Erythroblast (primary cell): ENCODE measurements at regions not wholly inside any gene's neighbourhood (a gene's known extent, or its start where the extent isn't known, plus 50 kb on each side); places are given as distances from the start of the nearest gene placed in this dataset.

Experiments
- DNase-seq, 2 experiments: peaks; one replicate each; lab custom pipeline; 2025; lab: John Stamatoyannopoulos, UW
- GATA1 ChIP-seq: IDR thresholded peaks from 2 replicates; pipeline ENCODE4 v1.6.1; 2011; ENCODE audit warnings: low read depth, mild to moderate bottlenecking, control low read depth, low read length, moderate library complexity
- POLR2A ChIP-seq: IDR thresholded peaks from 2 replicates; pipeline ENCODE4 v1.6.1; 2011; ENCODE audit warnings: mild to moderate bottlenecking, low read length

DNA sequence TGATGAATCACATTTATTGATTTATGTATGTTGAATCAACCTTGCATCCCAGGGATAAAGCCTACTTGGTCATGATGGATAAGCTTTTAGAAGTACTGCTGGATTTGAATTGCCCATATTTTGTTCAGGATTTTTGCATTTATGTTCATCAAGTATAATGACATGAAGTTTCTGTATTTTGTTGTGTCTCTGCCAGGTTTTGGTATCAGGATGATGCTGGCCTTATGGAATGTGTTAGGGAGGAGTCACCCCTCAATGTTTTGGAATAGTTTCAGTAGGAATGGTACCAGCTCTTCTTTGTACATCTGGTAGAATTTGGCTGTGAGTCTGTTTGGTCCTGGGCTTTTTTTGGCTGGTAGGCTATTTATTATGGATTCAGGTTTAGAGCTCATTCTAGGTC lies 1643.1 kb upstream of the B3GALT2 start:
- TF ChIP-seq GATA1 (no peak), POLR2A (no peak)
- DNase-seq, result no peak

DNA sequence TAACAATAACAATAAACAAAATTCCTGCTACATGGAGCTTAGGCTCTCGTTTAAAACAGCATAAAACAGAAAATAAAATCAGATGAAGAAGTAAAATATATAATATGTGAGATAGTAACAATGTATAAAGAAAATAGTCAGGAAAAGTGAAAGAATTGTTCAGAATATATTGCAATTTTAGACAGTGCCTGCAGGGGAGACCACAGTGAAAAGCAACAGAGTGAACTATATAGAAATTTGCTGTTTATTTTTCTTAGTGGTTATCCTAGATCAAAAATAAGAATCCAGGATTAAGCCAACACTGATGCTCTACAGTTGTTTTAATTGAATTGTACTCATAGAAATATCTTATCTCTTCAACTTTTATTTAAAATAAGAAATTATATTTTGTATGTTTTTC lies 1639.0 kb upstream of the B3GALT2 start:
- DNase-seq, result no peak
- no peak for TF ChIP-seq POLR2A
- TF ChIP-seq GATA1, result no peak

DNA sequence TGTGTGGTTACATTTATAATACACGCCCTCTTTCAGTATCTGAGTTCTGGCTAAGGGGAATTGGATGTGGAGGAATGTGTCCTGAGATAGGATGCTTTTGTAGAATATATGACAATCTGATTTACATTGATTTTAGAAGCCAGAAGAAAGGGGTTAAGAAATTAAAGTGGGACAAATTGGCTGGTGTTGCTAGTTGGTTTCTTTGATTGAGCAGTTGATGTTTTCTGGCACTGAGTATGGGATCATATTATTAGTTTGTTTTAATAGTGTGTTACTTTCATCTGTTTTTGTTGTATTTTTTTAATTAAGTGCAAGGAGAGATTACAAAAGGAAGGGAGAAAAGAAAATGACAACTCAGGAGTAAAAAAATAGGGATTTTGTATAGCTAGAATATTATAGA lies 1634.7 kb upstream of the B3GALT2 start:
- DNase-seq, result no peak
- TF ChIP-seq GATA1, result no peak
- TF ChIP-seq POLR2A, result no peak

DNA sequence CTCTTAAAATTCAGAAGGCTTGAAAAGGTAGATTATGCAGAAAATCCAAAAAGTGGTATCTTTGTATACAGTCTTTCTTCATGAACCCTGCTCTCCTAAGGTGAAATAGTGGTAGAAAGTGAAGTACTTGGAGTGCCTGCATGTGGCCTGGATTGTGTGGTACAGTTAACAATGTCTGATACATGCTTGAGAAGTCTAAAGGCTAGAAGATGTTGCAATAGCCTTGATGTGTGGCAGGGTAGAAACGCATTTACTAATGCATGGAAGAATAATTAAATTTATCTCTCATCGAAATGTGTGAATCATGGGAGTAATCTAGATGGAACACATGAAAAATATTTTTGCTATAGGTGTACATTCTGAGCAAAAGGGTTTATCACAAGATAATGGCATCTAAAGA lies 1632.3 kb upstream of the B3GALT2 start:
- DNase-seq, result no peak
- TF ChIP-seq POLR2A (no peak), GATA1 (no peak)

DNA sequence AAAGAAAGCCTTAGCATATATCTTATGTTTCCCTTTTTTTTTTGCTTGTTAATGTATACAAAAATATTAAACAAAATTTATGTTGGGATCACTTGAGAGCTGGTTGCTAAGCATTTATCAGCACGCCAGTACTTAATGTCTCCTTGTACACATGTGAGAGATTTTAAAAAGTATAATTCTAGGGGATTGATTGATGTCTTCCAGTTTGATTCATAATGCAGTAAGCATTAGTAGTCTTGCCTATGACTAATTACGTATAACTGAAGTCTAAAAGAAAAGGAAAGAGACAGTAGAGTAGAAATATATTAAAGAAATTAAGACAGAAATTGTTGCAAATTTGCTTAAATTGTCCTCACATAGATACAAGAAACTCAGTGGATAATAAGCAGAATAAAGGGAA lies 1630.4 kb upstream of the B3GALT2 start:
- no peak for TF ChIP-seq GATA1
- TF ChIP-seq POLR2A, result no peak

DNA sequence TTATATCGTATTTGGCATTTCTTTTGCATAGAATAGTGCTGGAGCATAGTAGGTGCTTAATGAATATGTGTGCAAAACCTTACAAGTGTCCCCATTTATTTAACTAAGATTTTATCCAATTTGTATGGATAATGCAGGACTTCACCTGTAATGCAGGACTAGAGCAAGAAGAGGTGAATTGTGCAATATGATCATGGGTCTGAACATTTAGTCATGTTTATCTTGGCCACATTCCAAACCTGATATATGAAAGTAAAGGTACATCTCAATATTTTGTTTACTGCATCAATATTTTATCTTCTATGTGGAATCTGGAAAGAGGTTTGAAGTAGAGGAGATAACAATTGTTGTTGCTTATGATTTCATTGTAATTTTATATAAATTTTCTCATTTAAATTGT lies 1626.7 kb upstream of the B3GALT2 start:
- no peak for DNase-seq
- no peak for TF ChIP-seq POLR2A
- no peak for TF ChIP-seq GATA1

More for the DNA sequence above, 1630.4 kb upstream of the B3GALT2 start:
- DNase-seq, result no peak

DNA sequence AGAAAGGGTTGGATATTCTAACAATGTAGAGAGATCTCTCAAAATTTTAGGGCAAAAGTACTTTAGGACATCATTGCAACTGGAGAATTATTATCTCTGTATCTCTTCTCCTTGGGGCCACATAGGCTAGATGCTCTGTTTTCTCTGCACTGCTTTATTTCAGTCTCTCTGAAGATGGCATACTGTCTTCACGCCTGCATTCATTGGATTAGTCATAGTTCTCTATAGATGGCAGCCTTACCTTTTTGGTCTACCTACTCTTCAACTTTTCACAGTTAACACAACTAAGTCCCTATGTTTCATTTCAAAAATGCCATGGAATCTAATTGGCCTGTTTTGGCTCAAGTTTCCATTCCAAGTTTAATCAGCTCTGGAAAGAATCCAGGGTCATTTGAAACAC lies 1623.3 kb upstream of the B3GALT2 start:
- no peak for TF ChIP-seq POLR2A
- no peak for TF ChIP-seq GATA1
- DNase-seq, result no peak

DNA sequence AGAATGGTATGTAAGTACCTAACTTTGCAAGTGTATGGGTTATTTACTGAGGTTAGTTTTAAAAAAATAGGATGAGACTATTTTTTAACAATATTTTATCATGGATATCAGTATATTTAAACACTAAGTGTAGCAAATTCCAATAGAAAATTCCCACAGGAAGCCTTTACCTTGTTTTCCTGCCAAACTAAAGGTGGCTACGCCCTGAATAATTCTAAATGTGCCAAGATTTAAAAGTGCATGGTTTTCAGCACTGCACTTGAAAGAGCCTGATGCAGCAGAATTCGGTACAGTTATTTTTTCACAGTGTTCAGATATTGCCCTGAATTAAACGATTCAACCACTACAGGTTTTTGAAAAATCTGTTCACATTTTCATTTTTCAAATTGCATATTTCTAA lies 1622.8 kb upstream of the B3GALT2 start:
- TF ChIP-seq GATA1, result no peak
- TF ChIP-seq POLR2A, result no peak
- no peak for DNase-seq

DNA sequence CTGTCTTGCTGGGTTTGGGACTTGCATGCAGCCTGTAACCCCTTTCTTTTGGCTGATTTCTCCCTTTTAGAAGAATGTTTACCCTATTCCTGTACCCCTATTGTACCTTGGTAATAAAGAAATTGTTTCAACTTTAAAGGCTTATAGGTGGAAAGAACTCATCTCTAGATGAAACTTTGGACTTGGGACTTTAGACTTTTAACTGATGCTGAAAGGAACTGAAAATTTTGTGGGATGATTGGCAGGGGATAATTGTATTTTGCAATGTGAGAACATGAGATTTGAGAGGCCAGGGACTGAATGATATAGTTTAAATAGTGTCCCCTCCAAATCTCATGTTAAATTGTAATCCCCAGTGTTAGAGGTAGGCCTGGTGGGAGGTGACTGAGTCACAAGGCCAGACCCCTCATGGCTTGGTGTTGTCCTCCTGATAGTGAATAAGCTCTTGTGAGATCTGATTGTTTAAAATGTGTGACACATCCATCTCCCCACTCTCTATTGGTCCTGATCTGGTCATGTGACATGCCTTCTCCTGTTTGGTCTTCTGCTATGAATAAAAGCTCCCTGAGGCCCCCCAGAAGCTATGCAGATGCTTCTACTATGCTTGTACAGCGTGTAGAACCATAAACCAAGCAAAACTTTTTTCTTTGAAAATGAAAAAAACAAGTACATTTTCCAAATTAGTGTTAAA lies 1621.3 kb upstream of the B3GALT2 start:
- TF ChIP-seq POLR2A, result no peak
- no peak for TF ChIP-seq GATA1
- DNase-seq, result no peak

DNA sequence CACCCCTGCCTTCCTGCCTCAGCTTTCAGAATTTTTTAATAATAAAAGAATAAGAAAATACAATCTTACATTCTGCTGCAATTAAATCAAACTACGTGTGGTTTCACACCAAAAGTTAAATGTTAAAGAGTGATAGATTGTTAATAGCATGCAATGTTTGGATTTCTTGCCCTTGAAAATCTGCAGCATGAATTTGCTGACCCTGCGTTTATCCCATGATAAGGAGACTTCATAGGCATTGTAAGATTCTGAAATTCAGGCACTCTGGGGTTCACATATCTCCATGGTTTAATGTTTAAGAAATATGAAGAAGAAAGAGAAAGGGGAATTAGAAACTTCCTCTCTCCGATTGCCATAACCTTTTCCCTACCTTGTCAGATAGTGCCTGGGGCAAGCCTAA lies 1616.2 kb upstream of the B3GALT2 start:
- no peak for DNase-seq
- no peak for TF ChIP-seq GATA1
- no peak for TF ChIP-seq POLR2A

DNA sequence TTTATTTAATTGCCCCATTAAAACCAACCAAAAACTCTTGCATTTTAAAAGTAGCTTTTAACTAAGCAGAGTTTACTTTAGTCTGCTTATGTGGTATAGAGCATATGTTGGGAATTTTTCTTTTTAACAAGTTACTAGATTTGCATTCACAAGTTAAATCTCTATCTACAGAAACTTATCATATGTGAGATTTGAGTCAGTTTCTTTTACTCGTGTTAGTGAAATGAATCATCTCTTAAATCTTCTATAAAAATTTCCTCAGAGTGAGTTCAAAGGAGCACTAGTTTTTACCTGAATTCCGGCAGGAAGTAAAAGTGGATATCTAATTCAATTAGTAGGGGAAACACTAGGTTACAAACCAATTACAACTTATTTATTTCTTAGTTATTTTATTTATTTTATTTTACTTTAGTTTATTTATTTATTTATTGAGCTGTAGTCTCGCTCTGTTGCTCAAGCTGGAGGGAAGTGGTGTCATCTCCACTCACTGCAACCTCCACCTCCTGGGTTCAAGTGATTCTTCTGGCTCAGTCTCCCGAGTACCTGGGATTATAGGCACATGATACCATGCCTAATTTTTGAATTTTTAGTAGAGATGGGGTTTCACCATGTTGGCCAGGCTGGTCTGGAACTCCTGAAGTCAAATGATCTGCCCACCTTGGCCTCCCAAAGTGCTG lies 1609.6 kb upstream of the B3GALT2 start:
- TF ChIP-seq POLR2A (no peak), GATA1 (no peak)
- DNase-seq, result no peak

DNA sequence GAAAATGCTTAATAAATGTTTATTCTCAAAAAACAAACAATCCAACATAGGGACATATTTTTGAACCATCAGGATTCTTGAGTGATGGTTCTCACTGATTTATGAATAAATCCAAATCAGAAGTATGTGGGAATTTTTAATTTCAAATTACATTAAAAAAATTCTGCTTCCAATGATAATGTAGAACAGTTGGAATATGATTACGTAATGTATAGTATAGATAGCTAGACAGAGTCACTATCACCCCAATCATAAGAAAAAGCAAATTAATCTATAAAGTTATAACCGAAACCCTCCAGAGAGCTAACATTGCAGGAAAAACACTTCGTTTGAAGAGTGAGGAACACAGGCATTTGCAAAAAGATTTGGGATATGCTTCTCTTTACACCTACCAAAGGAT lies 1600.6 kb upstream of the B3GALT2 start:
- DNase-seq, result no peak
- no peak for TF ChIP-seq POLR2A
- TF ChIP-seq GATA1, result no peak

DNA sequence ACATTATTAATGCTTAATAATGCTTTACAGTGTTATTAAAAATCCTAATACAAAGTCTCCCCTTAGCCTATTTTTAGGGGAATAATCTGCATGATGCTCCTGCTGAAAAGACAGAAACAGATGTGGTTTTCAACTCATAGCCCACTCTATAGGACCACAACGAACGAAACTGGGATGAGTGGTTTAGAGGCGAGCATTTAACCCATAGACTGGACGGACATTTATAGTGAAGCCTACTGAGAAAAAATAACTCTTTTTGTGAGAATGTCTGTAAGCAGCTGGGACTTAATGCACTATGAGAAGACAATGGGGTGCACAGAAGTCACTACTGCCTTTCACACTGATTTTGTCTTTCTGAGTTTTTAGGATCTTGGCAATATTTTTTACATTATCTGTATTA lies 1599.6 kb upstream of the B3GALT2 start:
- DNase-seq, result no peak

DNA sequence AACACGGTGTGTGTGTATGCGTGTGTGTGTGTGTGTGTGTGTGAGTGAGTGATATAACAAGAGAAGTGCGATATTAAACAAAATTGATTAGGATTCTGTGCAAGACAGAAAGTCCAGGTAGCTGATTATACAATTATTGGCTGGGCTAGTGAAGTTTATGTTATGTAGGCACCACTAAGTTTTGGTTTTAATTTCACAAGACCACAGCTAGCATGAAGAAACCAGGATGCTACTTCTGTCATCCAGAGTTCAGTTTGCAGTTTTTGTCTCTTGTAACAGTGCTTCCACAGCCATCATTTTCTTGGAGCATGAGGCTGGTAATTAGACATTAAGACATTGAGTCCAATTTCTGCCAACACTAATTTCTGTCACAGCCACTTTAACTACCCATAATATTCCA lies 1590.2 kb upstream of the B3GALT2 start:
- DNase-seq, result no peak
- TF ChIP-seq POLR2A, result no peak

More for the DNA sequence above, 1599.6 kb upstream of the B3GALT2 start:
- no peak for TF ChIP-seq POLR2A
- TF ChIP-seq GATA1, result no peak

DNA sequence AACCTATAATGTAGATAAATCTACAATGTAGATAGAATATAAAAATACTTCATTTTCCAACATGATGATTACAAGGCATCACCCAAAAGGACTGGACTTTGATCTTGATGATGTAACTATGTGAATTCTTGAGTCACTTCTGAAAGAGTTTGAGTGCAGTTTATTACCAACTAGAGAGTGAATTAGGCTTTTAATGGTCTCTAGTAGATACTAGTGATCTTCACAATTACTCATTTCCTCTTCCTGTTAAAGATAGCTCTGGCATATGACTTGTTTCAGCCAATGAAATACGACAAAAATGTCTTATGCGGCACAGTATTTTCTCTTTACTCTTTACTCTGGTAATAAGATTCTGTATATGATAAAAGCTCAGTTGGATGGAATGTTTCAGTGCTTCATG lies 1588.1 kb upstream of the B3GALT2 start:
- no peak for DNase-seq
- no peak for TF ChIP-seq POLR2A
- TF ChIP-seq GATA1, result no peak
